Erythroblast (primary cell): ENCODE measurements at regions not wholly inside any gene's neighbourhood (a gene's known extent, or its start where the extent isn't known, plus 50 kb on each side); places are given as distances from the start of the nearest gene placed in this dataset.

Source experiments
- GATA1 ChIP-seq: IDR thresholded peaks from 2 replicates; pipeline ENCODE4 v1.6.1; 2011; ENCODE audit warnings: low read depth, mild to moderate bottlenecking, control low read depth, low read length, moderate library complexity
- POLR2A ChIP-seq: IDR thresholded peaks from 2 replicates; pipeline ENCODE4 v1.6.1; 2011; ENCODE audit warnings: mild to moderate bottlenecking, low read length

GRCh38 chrX:42149765-42150164 is 226.4 kb upstream of the CASK start:
- TF ChIP-seq POLR2A (no peak), GATA1 (no peak)
